ENCODE measurements at regions not wholly inside any gene's neighbourhood (a gene's known extent, or its start where the extent isn't known, plus 50 kb on each side); places are given as distances from the start of the nearest gene placed in this dataset.

GRCh38 chr2:16774091-16774490 is 108.5 kb upstream of the CYRIA start:
- DNase-seq (ENCODE audit: low read depth) (peak; percentile 19), FAIRE-seq (no peak)
- Histone ChIP-seq H3K36me3 (ENCODE audit: control insufficient read depth, insufficient read depth, low read length) (no peaks in the 10 kb centered on the region), H3K4me3 (ENCODE audit: low read depth, low read length) (no peak overlapping the region), H3K27me3 (ENCODE audit: control insufficient read depth, insufficient read depth, low read length) (peaks cover 1% of the 10 kb centered on the region)
- TF ChIP-seq CTCF (IDR thresholded peaks at IDR 0.05; ENCODE audit: insufficient read depth, low read length, severe bottlenecking): no peak

GRCh38 chr2:16773080-16773713 is 107.6 kb upstream of the CYRIA start:
- H3K4me3 ChIP-seq (ENCODE audit: low read depth, low read length): no peak overlapping the region
- no peaks in the 10 kb centered on the region for H3K36me3 ChIP-seq (ENCODE audit: control insufficient read depth, insufficient read depth, low read length)
- DNase-seq (ENCODE audit: low read depth) (peak; percentile 67), FAIRE-seq (no peak)
- H3K27me3 ChIP-seq (ENCODE audit: control insufficient read depth, insufficient read depth, low read length): no peaks in the 10 kb centered on the region
- peak; percentile 66 for TF ChIP-seq CTCF (IDR thresholded peaks at IDR 0.05; ENCODE audit: insufficient read depth, low read length, severe bottlenecking)

- TF ChIP-seq CTCF (IDR thresholded peaks at IDR 0.05; ENCODE audit: insufficient read depth, low read length, severe bottlenecking): no peak
- DNase-seq (ENCODE audit: low read depth) (peak; percentile 58), FAIRE-seq (no peak)
- Histone ChIP-seq H3K4me3 (ENCODE audit: low read depth, low read length) (no peak overlapping the region), H3K27me3 (ENCODE audit: control insufficient read depth, insufficient read depth, low read length) (no peaks in the 10 kb centered on the region), H3K36me3 (ENCODE audit: control insufficient read depth, insufficient read depth, low read length) (no peaks in the 10 kb centered on the region)
Measured at GRCh38 chr2:16767789-16768476, 102.3 kb upstream of the CYRIA start.

- no peak for FAIRE-seq
- peak; percentile 33 for DNase-seq (ENCODE audit: low read depth)
- Histone ChIP-seq H3K36me3 (ENCODE audit: control insufficient read depth, insufficient read depth, low read length) (no peaks in the 10 kb centered on the region), H3K4me3 (ENCODE audit: low read depth, low read length) (no peak overlapping the region), H3K27me3 (ENCODE audit: control insufficient read depth, insufficient read depth, low read length) (no peaks in the 10 kb centered on the region)
- TF ChIP-seq CTCF (IDR thresholded peaks at IDR 0.05; ENCODE audit: insufficient read depth, low read length, severe bottlenecking): no peak
Measured at GRCh38 chr2:16765356-16765755, 99.7 kb upstream of the CYRIA start.

- FAIRE-seq: no peak
- TF ChIP-seq CTCF (IDR thresholded peaks at IDR 0.05; ENCODE audit: insufficient read depth, low read length, severe bottlenecking): no peak
- H3K4me3 ChIP-seq (ENCODE audit: low read depth, low read length): no peak overlapping the region
- no peak for DNase-seq (ENCODE audit: low read depth)
- H3K27me3 ChIP-seq (ENCODE audit: control insufficient read depth, insufficient read depth, low read length): no peaks in the 10 kb centered on the region
- no peaks in the 10 kb centered on the region for H3K36me3 ChIP-seq (ENCODE audit: control insufficient read depth, insufficient read depth, low read length)
Measured at GRCh38 chr2:16764487-16764886, 98.9 kb upstream of the CYRIA start.

Data from bronchial epithelial cell (primary cell).